IPS-18c (cell line): ENCODE measurements at regions not wholly inside any gene's neighbourhood (a gene's known extent, or its start where the extent isn't known, plus 50 kb on each side); places are given as distances from the start of the nearest gene placed in this dataset.

Source experiments
- H3K4me3 ChIP-seq: 2 replicates; pipeline ENCODE4 v1.7.0; 2013; ENCODE audit warnings: low read depth, mild to moderate bottlenecking, low read length, moderate library complexity; ENCODE audit not compliant: insufficient read depth
- H3K9me3 ChIP-seq: one replicate; pipeline ENCODE4 v1.6.1; 2013; ENCODE audit warnings: mild to moderate bottlenecking, low read length, moderate library complexity; ENCODE audit not compliant: control insufficient read depth, insufficient read depth

DNA sequence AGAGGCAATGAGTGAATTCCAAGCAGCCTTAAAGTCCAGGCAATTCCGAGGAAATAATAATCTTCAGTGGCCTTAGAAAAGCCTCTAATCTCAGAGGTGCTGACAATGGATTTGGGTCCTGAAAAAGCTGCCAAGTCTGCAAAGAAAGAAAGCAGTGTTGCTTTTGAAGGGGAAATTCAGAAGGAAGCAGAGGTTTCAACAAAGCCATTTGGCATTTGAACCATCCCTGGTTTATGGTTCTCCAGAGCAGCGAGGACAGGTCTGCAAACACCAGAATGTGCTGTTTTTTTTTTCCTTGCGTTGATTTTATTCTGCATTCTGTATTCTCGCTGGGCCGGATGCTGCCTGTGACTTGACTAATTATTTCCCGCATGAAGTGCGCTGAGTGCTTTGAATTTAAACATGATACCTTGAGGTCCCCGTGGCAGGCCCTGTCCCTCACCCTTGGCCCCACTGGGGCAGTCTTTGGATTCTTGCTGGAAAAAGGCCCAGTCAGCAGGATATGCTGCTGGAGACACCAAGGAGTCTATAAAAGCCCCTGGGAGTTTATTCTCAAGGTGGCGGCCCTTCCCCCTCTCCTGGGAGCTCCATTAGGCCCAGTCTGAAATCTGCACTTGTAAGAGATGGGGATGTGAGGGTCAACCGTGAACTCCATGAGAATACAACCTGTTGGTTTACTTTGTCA is 338.3 kb downstream of the HAPSTR1 start:
- Histone ChIP-seq H3K4me3 (no peak overlapping the region), H3K9me3 (no peaks in the 10 kb centered on the region)

DNA sequence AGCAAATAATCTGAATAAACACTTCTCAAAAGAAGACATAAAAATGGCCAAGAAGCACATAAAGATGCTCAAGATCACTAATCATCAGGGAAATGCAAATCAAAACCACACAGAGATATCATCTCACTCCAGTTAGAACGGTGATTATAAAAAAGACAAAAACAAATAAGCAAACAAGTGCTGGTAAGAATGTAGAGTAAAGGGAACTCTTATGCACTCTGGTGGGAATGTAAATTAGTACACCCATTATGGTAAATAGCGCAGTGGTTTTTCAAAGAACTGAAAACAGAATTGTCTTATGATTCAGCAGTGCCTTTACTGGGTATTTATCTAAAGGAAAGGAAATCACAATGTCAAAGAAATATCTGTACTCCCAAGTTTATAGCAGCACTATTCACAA is 343.2 kb downstream of the HAPSTR1 start:
- H3K4me3 ChIP-seq, result no peak overlapping the region
- no peaks in the 10 kb centered on the region for H3K9me3 ChIP-seq

DNA sequence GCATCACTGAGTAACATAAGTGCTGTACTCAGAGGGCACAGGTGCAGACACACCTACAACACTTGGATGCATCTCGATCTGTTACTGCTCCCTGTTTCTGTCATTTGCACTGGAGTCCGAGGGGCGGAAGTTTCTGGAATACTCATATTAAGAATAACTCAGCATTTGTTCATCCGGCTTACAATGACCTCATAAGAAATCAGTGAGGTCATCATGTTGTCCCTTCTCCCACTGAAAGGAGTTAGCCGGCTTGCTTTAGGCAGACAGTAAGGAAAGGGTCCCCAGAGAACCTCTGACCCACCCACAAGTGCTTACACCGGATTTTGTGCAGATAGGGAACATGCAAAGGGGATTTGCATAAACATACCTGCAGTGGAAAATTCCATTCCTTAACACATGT is 344.7 kb downstream of the HAPSTR1 start:
- Histone ChIP-seq H3K9me3 (no peaks in the 10 kb centered on the region), H3K4me3 (no peak overlapping the region)

DNA sequence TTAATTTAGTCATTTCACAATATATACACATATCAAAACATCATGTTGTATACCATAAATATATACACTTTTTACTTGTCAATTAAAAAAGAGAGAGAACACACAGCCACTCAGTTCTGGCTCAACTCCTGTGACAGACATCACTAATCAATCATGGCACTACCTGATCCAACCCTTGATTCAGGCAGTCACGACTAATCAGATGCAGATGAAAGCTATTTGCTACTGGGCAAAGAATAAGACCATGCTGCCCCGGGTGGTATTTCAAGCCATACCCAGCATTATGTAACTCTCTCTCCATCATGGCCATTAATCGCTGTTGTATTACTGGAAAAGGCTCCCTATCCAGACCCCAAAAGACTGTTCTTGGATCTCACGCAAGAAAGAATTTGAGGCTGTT is 345.7 kb downstream of the HAPSTR1 start:
- no peaks in the 10 kb centered on the region for H3K9me3 ChIP-seq
- H3K4me3 ChIP-seq, result no peak overlapping the region

DNA sequence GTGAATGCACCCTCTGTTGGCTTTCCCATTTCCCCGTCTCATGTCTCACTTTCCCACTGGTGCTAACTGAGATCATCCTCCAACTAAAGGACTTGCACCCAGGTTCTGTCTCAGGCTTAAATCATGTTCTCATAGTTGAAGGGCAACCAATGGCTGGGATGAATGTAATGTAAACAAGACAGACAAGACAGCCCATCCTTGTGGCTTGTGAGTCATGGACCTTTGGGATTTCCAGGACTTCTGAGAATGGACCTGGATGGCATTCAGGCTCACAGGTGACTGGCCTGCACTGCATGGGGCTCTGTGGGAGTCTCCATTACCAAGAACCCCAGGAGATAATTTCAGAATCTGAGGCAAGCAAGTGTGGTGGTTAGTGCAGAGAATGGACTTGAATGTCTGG is 347.5 kb downstream of the HAPSTR1 start:
- Histone ChIP-seq H3K4me3 (no peak overlapping the region), H3K9me3 (no peaks in the 10 kb centered on the region)

DNA sequence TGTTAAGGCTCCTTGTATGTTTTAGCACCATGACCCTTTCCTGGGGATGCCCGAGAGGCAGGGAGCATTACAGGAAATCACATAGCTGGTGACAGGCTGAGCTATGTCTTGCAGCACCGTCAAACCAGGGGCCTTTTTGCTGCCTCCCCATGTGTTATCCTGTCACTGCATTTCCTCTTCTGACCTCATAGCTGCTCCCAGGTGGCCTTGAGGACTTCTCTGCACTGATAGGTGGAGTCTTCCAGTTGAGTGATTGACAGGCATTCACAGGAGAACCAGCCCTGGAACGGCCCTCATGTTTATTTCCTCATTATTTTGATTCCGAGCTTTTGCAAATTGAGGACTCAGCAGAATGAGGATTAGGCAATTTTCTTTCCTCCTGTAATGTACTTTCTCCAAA is 349.6 kb downstream of the HAPSTR1 start:
- H3K4me3 ChIP-seq, result no peak overlapping the region; the same call in 1 of the 2 replicates
- no peaks in the 10 kb centered on the region for H3K9me3 ChIP-seq

DNA sequence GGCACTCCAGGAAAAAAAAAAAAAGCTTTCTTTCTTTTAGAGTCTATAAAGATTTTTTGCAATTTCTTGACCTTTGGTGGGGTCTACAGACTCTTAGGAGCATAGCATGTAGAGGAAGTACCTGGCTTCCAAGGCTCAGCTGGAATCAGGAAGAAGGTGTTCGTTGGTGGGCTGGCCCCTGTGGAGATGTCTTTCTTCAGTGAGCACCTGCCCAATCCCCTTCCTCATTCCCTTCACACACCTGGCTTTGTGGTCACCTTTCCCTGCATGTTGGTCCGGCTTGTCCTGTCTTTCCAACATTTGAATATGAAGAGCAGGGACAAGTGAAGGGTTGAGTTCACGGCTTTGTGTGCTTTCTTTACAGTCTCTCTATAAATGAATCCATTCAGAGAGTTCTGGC is 352.4 kb downstream of the HAPSTR1 start:
- Histone ChIP-seq H3K9me3 (no peaks in the 10 kb centered on the region), H3K4me3 (no peak overlapping the region)

DNA sequence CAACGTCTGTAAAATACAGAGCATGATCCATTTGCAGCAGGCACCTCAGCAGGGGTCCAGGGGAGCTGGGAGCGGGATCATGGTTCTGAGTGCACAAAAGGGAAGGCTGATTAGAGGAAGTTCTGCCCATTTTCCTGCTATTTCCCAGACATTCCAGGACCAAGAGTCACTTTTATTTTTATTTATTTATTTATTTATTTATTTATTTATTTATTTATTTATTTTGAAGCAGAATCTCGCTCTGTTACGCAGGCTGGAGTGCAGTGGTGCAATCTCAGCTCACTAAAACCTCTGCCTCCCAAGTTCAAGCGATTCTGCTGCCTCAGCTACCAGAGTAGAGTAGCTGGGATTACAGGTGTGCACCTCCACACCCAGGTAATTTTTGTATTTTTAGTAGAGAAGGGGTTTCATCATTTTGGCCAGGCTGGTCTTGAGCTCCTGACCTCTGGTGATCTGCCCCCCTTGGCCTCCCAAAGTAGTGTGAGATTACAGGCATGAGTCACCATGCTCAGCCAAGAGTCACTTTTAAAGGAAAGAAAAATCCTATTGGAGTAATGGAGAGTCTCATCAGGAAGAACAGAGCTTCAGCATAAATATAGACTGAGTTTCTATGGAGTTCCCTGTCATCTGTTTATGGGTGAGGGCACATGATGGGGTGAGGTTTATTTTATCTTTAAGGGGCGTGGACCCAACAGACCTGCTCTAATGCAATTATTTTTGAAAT is 355.2 kb downstream of the HAPSTR1 start:
- Histone ChIP-seq H3K4me3 (no peak overlapping the region), H3K9me3 (no peaks in the 10 kb centered on the region)

DNA sequence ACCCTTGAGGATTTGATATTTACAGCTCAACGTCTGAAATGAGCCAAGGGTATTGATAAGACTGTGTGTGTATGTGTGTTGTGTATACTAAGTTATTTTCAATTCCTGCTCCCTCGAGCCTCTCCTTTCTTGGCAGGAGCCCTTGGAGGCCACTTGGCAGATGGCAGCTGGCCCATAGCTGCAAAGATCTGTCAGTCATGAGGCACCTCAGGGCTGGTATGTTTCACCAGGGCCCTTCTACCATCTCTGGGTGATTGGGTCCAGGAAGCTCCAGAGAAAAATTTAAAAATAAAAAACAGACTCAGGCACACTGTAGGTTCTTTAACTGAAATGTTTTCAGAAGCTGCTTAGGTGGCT is 355.7 kb downstream of the HAPSTR1 start:
- Histone ChIP-seq H3K4me3 (no peak overlapping the region), H3K9me3 (no peaks in the 10 kb centered on the region)

DNA sequence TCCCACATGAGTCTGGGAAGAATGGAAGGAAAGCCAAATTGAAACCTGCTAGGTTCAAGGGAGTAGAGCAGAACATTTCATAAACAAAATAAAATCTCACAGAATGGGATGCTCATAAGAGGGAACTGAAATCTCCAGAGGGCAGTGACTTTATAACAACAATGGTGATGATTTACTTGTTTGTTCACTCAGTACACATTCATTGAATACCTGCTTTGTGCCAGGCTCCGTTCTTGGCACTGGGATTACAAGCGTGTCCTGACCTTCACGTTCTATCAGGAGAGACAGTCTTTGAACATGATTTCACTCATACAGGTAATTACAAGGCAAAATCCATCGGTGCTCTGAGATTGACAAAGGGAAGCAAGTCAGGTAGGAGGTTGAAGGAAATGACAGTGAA is 356.3 kb downstream of the HAPSTR1 start:
- no peak overlapping the region for H3K4me3 ChIP-seq

DNA sequence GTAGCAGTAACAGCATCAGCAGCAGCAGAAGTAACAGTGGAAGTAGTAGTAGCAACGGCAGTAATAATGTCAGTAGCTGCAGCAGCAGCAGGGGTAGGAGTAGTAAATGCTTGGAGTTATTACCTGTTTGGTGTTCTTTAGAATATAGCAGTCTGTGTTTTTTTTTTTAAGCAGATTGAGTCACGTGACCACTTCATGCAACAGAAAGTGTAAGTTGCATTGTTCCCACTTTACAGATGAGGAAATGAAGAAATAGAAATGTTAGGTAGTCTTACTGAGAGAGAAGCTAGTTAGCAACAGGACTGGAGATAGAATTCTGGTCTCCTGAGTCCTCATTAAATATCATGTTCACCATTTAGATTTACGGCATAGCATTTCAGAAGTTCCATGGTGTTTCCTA is 358.2 kb downstream of the HAPSTR1 start:
- no peak overlapping the region for H3K4me3 ChIP-seq
- no peaks in the 10 kb centered on the region for H3K9me3 ChIP-seq

More for the DNA sequence above, 356.3 kb downstream of the HAPSTR1 start:
- H3K9me3 ChIP-seq, result no peaks in the 10 kb centered on the region

DNA sequence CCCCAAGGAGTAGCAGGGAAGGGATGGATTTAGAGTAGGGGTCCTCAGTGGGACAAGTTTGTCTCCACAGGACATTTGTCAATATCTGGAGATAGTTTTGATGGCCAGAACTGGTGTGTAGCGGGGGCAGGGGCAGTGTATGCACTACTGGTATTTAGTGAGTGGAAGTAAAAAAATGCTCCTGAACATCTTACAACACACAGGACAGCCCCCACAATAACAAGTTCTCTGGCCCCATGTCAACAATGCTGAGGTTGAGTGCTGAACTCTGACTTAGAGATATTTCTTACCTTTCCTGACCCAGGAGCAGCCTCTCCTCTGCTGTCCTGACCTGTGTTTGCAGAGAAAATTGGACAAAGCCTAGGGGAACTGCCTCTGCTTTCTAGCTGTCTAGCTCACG is 365.8 kb downstream of the HAPSTR1 start:
- H3K9me3 ChIP-seq, result no peaks in the 10 kb centered on the region
- H3K4me3 ChIP-seq, result no peak overlapping the region

DNA sequence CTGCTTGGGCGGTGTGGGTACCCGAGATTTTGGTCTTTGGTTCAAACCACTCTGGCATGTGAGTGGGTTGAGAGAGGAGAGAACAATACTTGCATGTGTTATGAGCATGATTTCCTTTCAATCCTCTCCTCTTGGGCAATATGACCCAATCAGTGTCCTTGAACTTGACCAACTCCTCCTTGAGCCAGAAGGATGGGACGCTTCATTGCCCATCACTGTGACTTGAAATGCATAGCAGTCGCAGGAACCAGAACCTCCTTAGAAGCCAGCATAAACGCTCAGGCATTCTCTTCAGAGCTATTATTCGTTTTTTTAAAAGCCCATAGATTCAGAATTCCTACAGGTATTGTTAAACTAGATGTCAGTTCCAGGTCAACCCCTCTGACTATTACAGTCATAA is 367.4 kb downstream of the HAPSTR1 start:
- H3K9me3 ChIP-seq, result no peaks in the 10 kb centered on the region
- no peak overlapping the region for H3K4me3 ChIP-seq

DNA sequence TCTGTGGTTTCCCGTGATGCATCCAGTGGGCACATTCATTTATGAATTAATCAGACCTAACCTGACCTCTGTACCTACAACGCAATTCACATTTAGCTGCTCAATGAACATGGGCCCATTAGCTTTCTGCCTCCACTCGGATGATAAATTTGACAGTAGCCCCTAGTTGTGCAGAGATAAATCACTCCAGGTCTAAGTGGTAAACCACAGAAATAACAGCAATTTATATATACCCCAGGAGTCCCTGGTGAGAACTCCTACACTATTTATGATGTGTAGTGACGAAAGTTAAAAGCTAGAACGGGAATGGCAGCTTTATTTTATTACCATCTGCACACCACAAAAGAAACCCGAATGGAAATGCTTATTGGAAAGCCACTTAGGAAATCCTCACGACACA is 371.5 kb downstream of the HAPSTR1 start:
- H3K4me3 ChIP-seq, result no peak overlapping the region
- no peaks in the 10 kb centered on the region for H3K9me3 ChIP-seq

DNA sequence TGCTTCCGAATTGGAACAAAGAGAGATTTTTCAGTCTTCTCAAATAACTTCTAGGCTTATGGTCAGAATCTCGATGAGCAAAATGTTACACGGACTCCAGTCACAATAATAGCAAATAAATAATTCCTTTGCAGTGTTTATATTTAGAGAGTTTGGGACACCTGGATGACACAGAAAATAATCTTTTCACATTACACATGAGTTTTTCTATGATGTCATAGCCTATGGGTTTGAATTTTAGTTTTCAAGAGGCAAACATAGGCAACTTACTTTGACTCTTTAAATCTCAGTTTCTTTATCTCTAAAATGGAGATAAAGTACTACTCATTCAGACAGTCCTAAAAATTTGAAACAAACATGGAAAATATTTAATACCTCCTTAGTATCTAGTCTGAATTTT is 372.0 kb downstream of the HAPSTR1 start:
- Histone ChIP-seq H3K4me3 (no peak overlapping the region), H3K9me3 (no peaks in the 10 kb centered on the region)

DNA sequence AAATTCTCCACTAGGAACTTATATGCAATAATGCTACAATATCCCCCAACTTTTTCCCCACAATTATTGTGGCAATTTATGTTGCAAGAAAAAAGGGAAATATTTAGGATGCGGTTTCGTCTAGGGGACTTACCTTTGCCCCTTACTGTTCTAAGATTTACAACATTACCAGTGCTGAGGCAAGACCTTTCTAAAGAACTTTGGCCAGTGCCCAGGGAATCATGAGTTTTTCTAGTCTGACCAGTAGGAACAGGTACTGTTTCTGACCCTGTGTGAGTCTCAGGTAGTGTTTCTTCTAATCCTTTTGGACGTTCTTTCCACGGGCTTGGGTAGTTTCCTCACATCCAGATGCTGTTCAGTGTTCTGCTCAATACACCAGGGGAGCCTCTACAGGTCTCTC is 373.7 kb downstream of the HAPSTR1 start:
- H3K4me3 ChIP-seq, result no peak overlapping the region
- no peaks in the 10 kb centered on the region for H3K9me3 ChIP-seq

DNA sequence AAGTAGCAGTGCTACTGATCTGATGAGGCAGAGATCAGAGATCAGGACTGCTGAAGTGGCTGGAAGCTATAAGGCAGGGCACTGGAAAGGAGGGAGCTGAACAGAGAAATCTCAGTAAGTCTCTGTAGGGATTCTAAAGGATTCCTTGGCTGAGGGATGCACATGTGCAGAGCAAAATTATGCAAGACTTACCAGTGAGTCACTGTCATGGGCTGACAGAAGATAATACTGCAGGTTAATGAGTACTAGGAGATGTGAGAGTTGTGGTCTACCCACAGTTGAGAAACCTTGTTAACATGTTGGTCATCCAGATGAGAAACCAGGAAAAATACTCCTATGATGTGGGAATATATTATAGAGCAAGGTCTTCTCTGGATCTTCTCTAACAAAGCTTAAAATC is 378.1 kb downstream of the HAPSTR1 start:
- H3K4me3 ChIP-seq, result no peak overlapping the region

DNA sequence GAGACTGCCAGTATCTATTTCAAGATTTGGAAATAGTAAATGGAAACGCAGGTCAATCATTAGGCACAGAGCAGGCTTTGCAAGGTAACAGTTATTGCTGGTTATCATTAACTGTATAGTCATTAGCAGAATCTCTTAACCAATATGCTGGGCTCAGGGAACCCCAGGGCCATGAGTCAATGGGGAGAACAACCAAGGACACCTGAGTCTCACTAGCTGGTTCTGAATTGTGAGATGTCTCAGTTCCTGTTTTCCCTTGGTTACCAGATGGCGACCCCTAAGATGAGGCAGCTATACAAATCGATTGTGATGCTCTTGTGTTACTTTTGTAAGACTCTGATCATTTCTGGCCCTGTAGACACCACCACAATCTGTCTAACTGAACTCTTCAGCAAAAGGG is 385.3 kb downstream of the HAPSTR1 start:
- H3K4me3 ChIP-seq, result no peak overlapping the region
- H3K9me3 ChIP-seq, result no peaks in the 10 kb centered on the region

More for the DNA sequence above, 378.1 kb downstream of the HAPSTR1 start:
- no peaks in the 10 kb centered on the region for H3K9me3 ChIP-seq

DNA sequence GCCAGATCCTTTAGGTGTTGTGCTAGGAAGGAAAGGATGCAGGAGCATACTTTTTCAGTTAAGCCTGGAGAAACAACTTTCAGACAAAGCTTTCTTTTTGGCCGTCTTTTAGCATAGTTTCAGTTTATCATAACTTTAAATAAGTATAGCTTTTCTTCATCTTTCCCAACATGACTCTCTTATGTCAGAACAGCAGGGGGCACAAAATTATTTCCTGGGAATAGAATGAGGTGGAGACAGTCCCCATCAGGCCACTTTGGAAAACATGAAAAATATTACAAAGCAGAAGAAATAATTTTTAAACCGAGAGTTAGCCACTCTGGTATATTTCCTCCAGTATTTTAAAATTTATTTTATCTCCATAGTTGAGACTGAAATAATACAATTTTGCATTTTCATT is 387.6 kb downstream of the HAPSTR1 start:
- Histone ChIP-seq H3K4me3 (no peak overlapping the region), H3K9me3 (no peaks in the 10 kb centered on the region)
